ENCODE measurements at regions not wholly inside any gene's neighbourhood (a gene's known extent, or its start where the extent isn't known, plus 50 kb on each side); places are given as distances from the start of the nearest gene placed in this dataset.

- H3K27me3 ChIP-seq (ENCODE audit: control insufficient read depth, insufficient read depth, low read length): no peaks in the 10 kb centered on the region
- H3K4me1 ChIP-seq (ENCODE audit: control insufficient read depth, extremely low read depth, insufficient read depth, low read length): peaks cover 41% of the 10 kb centered on the region
- H4K20me1 ChIP-seq (ENCODE audit: control insufficient read depth, extremely low read depth, insufficient read depth, low read length): no peaks in the 10 kb centered on the region
- peak overlapping the region; percentile 59 for H3K4me2 ChIP-seq (ENCODE audit: extremely low read depth, insufficient read depth, low read length)
- H3K9me3 ChIP-seq (ENCODE audit: control insufficient read depth, insufficient read depth, low read depth, low read length): no peaks in the 10 kb centered on the region
- H2AFZ ChIP-seq (ENCODE audit: low read length): no peak overlapping the region
- peaks cover 20% of the 10 kb centered on the region for H3K79me2 ChIP-seq (ENCODE audit: control insufficient read depth, insufficient read depth, low read length)
- no peaks in the 10 kb centered on the region for H3K36me3 ChIP-seq (ENCODE audit: control insufficient read depth, insufficient read depth, low read length)
- H3K9ac ChIP-seq (ENCODE audit: insufficient read depth, low read length): no peak overlapping the region
- no peak overlapping the region for H3K27ac ChIP-seq (ENCODE audit: insufficient read depth, low read length)
- no peak overlapping the region for H3K4me3 ChIP-seq (replicated peaks in 1 of 4; ENCODE audit: control extremely low read depth in 1 of 4, insufficient read depth in 1 of 4, low read depth in 3 of 4, low read length in 4 of 4)
- no peak for DNase-seq (ENCODE audit: low read depth in 2 of 2)
- TF ChIP-seq CTCF (conservative IDR thresholded peaks at IDR 0.05 in 1 of 2, IDR thresholded peaks at IDR 0.05 in 1 of 2; ENCODE audit: low read depth in 1 of 2, low read length in 2 of 2): no peak
- no peak for TF ChIP-seq EZH2 (IDR thresholded peaks at IDR 0.05; ENCODE audit: low read length, missing control alignments)
Measured at GRCh38 chr3:170738766-170739165, 131.2 kb downstream of the RPL22L1 start.

DNA sequence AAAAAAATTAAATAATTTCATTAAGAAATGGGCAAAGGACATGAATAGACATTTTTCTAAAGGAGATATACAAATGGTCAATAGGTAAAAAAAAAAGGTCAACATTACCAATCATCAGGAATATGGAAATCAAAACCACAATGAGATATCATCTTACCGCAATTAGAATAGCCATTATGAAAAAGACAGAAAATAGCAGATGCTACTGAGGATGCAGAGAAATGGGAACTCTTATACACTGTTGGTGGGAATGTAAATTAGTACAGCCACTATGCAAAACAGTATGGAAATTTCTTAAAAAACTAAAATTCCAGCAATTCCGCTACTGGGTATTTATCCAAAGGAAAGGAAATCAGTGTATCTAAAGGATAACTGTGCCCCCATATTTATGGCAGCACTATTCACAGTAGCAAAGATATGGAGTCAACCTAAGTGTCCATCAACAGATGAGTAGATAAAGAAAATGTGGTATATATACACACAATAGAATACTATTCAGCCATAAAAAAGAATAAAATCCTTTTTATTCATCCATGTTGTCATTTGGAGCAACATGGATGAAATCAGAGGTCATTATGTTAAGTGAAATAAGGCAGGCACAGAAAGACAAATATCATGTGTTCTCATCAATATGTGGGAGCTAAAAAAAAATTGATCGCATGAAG, 132.4 kb downstream of the RPL22L1 start:
- no peak overlapping the region for H3K4me3 ChIP-seq (replicated peaks in 1 of 4; ENCODE audit: control extremely low read depth in 1 of 4, insufficient read depth in 1 of 4, low read depth in 3 of 4, low read length in 4 of 4)
- no peak for DNase-seq (ENCODE audit: low read depth in 2 of 2)
- TF ChIP-seq CTCF (conservative IDR thresholded peaks at IDR 0.05 in 1 of 2, IDR thresholded peaks at IDR 0.05 in 1 of 2; ENCODE audit: low read depth in 1 of 2, low read length in 2 of 2): no peak
- no peak for TF ChIP-seq EZH2 (IDR thresholded peaks at IDR 0.05; ENCODE audit: low read length, missing control alignments)
- H3K79me2 ChIP-seq (ENCODE audit: control insufficient read depth, insufficient read depth, low read length): peaks cover 20% of the 10 kb centered on the region
- H3K4me2 ChIP-seq (ENCODE audit: extremely low read depth, insufficient read depth, low read length): no peak overlapping the region
- H3K27me3 ChIP-seq (ENCODE audit: control insufficient read depth, insufficient read depth, low read length): no peaks in the 10 kb centered on the region
- no peak overlapping the region for H3K9ac ChIP-seq (ENCODE audit: insufficient read depth, low read length)
- H3K36me3 ChIP-seq (ENCODE audit: control insufficient read depth, insufficient read depth, low read length): no peaks in the 10 kb centered on the region
- no peaks in the 10 kb centered on the region for H3K9me3 ChIP-seq (ENCODE audit: control insufficient read depth, insufficient read depth, low read depth, low read length)
- H3K27ac ChIP-seq (ENCODE audit: insufficient read depth, low read length): no peak overlapping the region
- H4K20me1 ChIP-seq (ENCODE audit: control insufficient read depth, extremely low read depth, insufficient read depth, low read length): no peaks in the 10 kb centered on the region
- no peak overlapping the region for H2AFZ ChIP-seq (ENCODE audit: low read length)
- peaks cover 47% of the 10 kb centered on the region for H3K4me1 ChIP-seq (ENCODE audit: control insufficient read depth, extremely low read depth, insufficient read depth, low read length)

DNA sequence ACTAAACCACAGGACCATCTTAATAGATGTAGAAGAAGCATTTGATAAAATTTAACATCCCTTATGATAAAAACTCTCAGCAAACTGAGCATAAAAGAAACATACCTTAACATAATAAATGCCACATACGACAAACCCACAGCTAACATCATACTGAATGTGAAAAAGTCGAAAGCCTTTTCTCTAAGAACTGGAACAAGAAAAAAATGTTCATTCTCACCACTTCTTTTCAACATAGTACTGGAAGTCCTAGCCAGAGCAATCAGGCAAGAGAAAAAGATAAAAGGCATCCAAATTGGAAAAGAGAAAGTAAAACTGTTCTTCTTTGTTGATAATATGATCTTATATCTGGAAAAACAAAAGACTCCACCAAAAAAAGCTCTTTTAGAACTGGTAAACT, 134.2 kb downstream of the RPL22L1 start:
- no peaks in the 10 kb centered on the region for H3K36me3 ChIP-seq (ENCODE audit: control insufficient read depth, insufficient read depth, low read length)
- H3K4me3 ChIP-seq (replicated peaks in 1 of 4; ENCODE audit: control extremely low read depth in 1 of 4, insufficient read depth in 1 of 4, low read depth in 3 of 4, low read length in 4 of 4): peak overlapping the region in 2 of 4 experiments; percentile 21 to 50
- no peaks in the 10 kb centered on the region for H3K27me3 ChIP-seq (ENCODE audit: control insufficient read depth, insufficient read depth, low read length)
- H3K4me2 ChIP-seq (ENCODE audit: extremely low read depth, insufficient read depth, low read length): peak overlapping the region; percentile 76
- peaks cover 20% of the 10 kb centered on the region for H3K79me2 ChIP-seq (ENCODE audit: control insufficient read depth, insufficient read depth, low read length)
- peak overlapping the region; percentile 35 for H3K27ac ChIP-seq (ENCODE audit: insufficient read depth, low read length)
- H4K20me1 ChIP-seq (ENCODE audit: control insufficient read depth, extremely low read depth, insufficient read depth, low read length): no peaks in the 10 kb centered on the region
- DNase-seq (ENCODE audit: low read depth in 2 of 2): no peak
- no peak overlapping the region for H3K9ac ChIP-seq (ENCODE audit: insufficient read depth, low read length)
- H3K9me3 ChIP-seq (ENCODE audit: control insufficient read depth, insufficient read depth, low read depth, low read length): no peaks in the 10 kb centered on the region
- H2AFZ ChIP-seq (ENCODE audit: low read length): no peak overlapping the region
- peaks cover 47% of the 10 kb centered on the region for H3K4me1 ChIP-seq (ENCODE audit: control insufficient read depth, extremely low read depth, insufficient read depth, low read length)
- TF ChIP-seq EZH2 (IDR thresholded peaks at IDR 0.05; ENCODE audit: low read length, missing control alignments): no peak
- TF ChIP-seq CTCF (conservative IDR thresholded peaks at IDR 0.05 in 1 of 2, IDR thresholded peaks at IDR 0.05 in 1 of 2; ENCODE audit: low read depth in 1 of 2, low read length in 2 of 2): no peak
